SK-N-SH treated with all-trans-retinoic acid at 6 μM for 48 hours (cell line): ENCODE measurements at regions not wholly inside any gene's neighbourhood (a gene's known extent, or its start where the extent isn't known, plus 50 kb on each side); places are given as distances from the start of the nearest gene placed in this dataset.

Source experiments
- ATAC-seq: fragments of 200-7000 bp; cut with Tn5 transposase; 3 replicates; pipeline ENCODE4 v1.9.1; 2020; ENCODE audit warnings: mild to moderate bottlenecking, moderate library complexity
- ARNTL ChIP-seq: fragments of 450-650 bp; formaldehyde crosslinking; IDR thresholded peaks from 2 replicates; pipeline ENCODE4 v1.5.0; 2020; ENCODE audit warnings: low read depth, mild to moderate bottlenecking, moderate library complexity, borderline replicate concordance
- BACH2 ChIP-seq: fragments of 250-450 bp; sonication (Bioruptor Pico); IDR thresholded peaks from 2 replicates; pipeline ENCODE4 v1.9.0; 2021; ENCODE audit warnings: mild to moderate bottlenecking, borderline replicate concordance
- ESRRG ChIP-seq: fragments of 250-450 bp; sonication (Bioruptor Pico); IDR thresholded peaks from 2 replicates; pipeline ENCODE4 v1.6.1; 2021; ENCODE audit warnings: mild to moderate bottlenecking
- GLIS3 ChIP-seq: fragments of 250-450 bp; sonication (Bioruptor Pico); IDR thresholded peaks from 2 replicates; pipeline ENCODE4 v1.5.0; 2020; ENCODE audit warnings: mild to moderate bottlenecking, moderate library complexity
- ISL1 ChIP-seq: fragments of 250-450 bp; sonication (Bioruptor Pico); IDR thresholded peaks from 2 replicates; pipeline ENCODE4 v2.1.2; 2022; ENCODE audit warnings: mild to moderate bottlenecking, moderate library complexity
- OSR1 ChIP-seq: fragments of 250-450 bp; sonication (Bioruptor Pico); IDR thresholded peaks from 2 replicates; pipeline ENCODE4 v1.8.0; 2022; ENCODE audit warnings: moderate library complexity, mild to moderate bottlenecking, inconsistent platforms
- POU6F1 ChIP-seq: fragments of 250-450 bp; sonication (Bioruptor Pico); IDR thresholded peaks from 2 replicates; pipeline ENCODE4 v1.8.0; 2021; ENCODE audit warnings: low read depth, mild to moderate bottlenecking, moderate library complexity, borderline replicate concordance
- PPARA ChIP-seq: fragments of 250-450 bp; sonication (Bioruptor Pico); IDR thresholded peaks from 2 replicates; pipeline ENCODE4 v1.5.0; 2020; ENCODE audit warnings: mild to moderate bottlenecking, borderline replicate concordance
- RARB ChIP-seq: fragments of 250-450 bp; sonication (Bioruptor Pico); IDR thresholded peaks from 2 replicates; pipeline ENCODE4 v1.8.0; 2021; ENCODE audit warnings: mild to moderate bottlenecking, moderate library complexity
- TCF4 ChIP-seq: fragments of 250-450 bp; sonication (Bioruptor Pico); IDR thresholded peaks from 2 replicates; pipeline ENCODE4 v1.8.0; 2021; ENCODE audit warnings: mild to moderate bottlenecking, moderate library complexity, borderline replicate concordance
- TOX ChIP-seq: fragments of 250-450 bp; sonication (Bioruptor Pico); IDR thresholded peaks from 2 replicates; pipeline ENCODE4 v1.8.0; 2021; ENCODE audit warnings: mild to moderate bottlenecking, moderate library complexity, borderline replicate concordance
- TSHZ2 ChIP-seq: fragments of 250-450 bp; sonication (Bioruptor Pico); IDR thresholded peaks from 2 replicates; pipeline ENCODE4 v1.5.0; 2020; ENCODE audit warnings: mild to moderate bottlenecking, moderate library complexity
- ZC3H10 ChIP-seq: fragments of 250-450 bp; sonication (Bioruptor Pico); IDR thresholded peaks from 2 replicates; pipeline ENCODE4 v1.5.1; 2021; ENCODE audit warnings: mild to moderate bottlenecking, moderate library complexity
- ZFP3 ChIP-seq: fragments of 250-450 bp; sonication (Bioruptor Pico); IDR thresholded peaks from 2 replicates; pipeline ENCODE4 v1.5.0; 2020; ENCODE audit warnings: mild to moderate bottlenecking, moderate library complexity
- ZFP30 ChIP-seq: fragments of 450-650 bp; formaldehyde crosslinking; IDR thresholded peaks from 2 replicates; pipeline ENCODE4 v1.5.0; 2022; ENCODE audit warnings: mild to moderate bottlenecking, moderate library complexity
- ZNF565 ChIP-seq: fragments of 450-650 bp; formaldehyde crosslinking; conservative IDR thresholded peaks from 2 replicates; pipeline ENCODE4 v1.5.0; 2020; ENCODE audit warnings: low read depth, mild to moderate bottlenecking, moderate library complexity
- ZNF70 ChIP-seq: fragments of 450-650 bp; formaldehyde crosslinking; IDR thresholded peaks from 2 replicates; pipeline ENCODE4 v1.5.0; 2020; ENCODE audit warnings: mild to moderate bottlenecking, moderate library complexity
- ZNF8 ChIP-seq: fragments of 450-650 bp; formaldehyde crosslinking; IDR thresholded peaks from 2 replicates; pipeline ENCODE4 v1.5.0; 2020; ENCODE audit warnings: mild to moderate bottlenecking, moderate library complexity
- TF ChIP-seq, protein P1 (sequence below): fragments of 250-450 bp; sonication (Bioruptor Pico); IDR thresholded peaks from 2 replicates; pipeline ENCODE4 v1.5.1; 2021; ENCODE audit warnings: mild to moderate bottlenecking, moderate library complexity
- TF ChIP-seq, protein P2 (sequence below): fragments of 250-450 bp; sonication (Bioruptor Pico); IDR thresholded peaks from 2 replicates; pipeline ENCODE4 v1.8.0; 2020; ENCODE audit warnings: mild to moderate bottlenecking, moderate library complexity, borderline replicate concordance
- TF ChIP-seq, protein P3 (sequence below): fragments of 250-450 bp; sonication (Bioruptor Pico); IDR thresholded peaks from 2 replicates; pipeline ENCODE4 v1.5.1; 2020; ENCODE audit warnings: low read depth, mild to moderate bottlenecking, moderate library complexity

DNA sequence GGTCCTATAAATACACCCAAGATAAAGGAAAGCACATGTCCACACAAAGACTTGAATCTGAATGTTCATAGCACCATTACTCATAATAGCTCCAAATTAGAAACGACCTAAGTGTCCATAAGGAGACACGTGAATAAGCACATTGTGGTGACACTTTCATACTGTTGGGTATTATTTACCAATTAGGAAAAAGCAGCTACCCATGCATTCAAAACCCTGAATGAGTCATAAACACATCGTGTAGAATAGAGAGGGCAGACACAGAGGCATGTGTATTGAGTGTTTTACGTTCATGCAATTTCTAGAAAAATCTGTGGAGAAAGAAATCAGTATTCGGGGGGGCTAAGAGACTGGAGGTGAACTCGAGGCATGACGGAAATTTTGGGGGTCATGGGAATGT is 396.7 kb downstream of the THBS2 start:
- no peak for ATAC-seq
- TF ChIP-seq ISL1 (no peak), GLIS3 (CRISPR knock-in tag) (no peak), ZFP3 (CRISPR knock-in tag) (no peak), ZNF70 (CRISPR knock-in tag) (no peak), ZNF8 (no peak), ZNF565 (CRISPR knock-in tag) (no peak), TSHZ2 (CRISPR knock-in tag) (no peak), BACH2 (no peak), ZC3H10 (CRISPR knock-in tag) (no peak), ARNTL (CRISPR knock-in tag) (no peak)

DNA sequence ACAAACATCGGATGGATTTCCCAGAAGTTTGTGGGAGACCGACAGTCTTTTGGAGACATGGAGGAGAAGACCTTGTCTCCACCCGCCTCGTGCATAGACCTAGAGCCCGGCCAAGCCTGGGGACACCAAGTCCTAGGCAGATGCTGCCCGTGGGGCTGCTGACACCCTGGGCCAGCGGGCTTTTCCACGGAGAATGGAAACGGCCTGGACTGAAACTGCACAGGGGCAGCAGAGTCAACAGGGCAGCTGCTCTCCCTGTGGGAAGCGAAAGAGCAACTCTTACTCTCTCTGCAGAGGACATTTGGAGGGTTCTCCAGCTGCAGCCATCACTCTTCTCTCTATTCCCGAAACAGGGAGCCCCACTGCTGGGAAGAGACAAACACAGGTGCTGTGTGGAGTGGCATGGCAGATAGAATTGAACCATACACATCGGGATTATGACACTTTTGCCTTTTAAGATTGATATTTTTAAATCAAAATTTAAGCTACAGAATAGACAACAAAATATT is 401.2 kb downstream of the THBS2 start:
- no peak for TF ChIP-seq OSR1
- TF ChIP-seq TSHZ2 (CRISPR knock-in tag), result no peak
- TF ChIP-seq TOX (CRISPR knock-in tag), result no peak
- no peak for TF ChIP-seq ZFP30
- TF ChIP-seq ZFP3 (CRISPR knock-in tag), result no peak
- TF ChIP-seq ESRRG, result no peak
- no peak for TF ChIP-seq GLIS3 (CRISPR knock-in tag)
- TF ChIP-seq, protein P1, sequence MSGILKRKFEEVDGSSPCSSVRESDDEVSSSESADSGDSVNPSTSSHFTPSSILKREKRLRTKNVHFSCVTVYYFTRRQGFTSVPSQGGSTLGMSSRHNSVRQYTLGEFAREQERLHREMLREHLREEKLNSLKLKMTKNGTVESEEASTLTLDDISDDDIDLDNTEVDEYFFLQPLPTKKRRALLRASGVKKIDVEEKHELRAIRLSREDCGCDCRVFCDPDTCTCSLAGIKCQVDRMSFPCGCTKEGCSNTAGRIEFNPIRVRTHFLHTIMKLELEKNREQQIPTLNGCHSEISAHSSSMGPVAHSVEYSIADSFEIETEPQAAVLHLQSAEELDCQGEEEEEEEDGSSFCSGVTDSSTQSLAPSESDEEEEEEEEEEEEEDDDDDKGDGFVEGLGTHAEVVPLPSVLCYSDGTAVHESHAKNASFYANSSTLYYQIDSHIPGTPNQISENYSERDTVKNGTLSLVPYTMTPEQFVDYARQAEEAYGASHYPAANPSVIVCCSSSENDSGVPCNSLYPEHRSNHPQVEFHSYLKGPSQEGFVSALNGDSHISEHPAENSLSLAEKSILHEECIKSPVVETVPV (CRISPR knock-in tag), result no peak
- TF ChIP-seq POU6F1, result no peak
- no peak for TF ChIP-seq PPARA
- TF ChIP-seq ZC3H10 (CRISPR knock-in tag), result no peak
- no peak for TF ChIP-seq TCF4 (CRISPR knock-in tag)
- ATAC-seq, result peak; percentile 38

DNA sequence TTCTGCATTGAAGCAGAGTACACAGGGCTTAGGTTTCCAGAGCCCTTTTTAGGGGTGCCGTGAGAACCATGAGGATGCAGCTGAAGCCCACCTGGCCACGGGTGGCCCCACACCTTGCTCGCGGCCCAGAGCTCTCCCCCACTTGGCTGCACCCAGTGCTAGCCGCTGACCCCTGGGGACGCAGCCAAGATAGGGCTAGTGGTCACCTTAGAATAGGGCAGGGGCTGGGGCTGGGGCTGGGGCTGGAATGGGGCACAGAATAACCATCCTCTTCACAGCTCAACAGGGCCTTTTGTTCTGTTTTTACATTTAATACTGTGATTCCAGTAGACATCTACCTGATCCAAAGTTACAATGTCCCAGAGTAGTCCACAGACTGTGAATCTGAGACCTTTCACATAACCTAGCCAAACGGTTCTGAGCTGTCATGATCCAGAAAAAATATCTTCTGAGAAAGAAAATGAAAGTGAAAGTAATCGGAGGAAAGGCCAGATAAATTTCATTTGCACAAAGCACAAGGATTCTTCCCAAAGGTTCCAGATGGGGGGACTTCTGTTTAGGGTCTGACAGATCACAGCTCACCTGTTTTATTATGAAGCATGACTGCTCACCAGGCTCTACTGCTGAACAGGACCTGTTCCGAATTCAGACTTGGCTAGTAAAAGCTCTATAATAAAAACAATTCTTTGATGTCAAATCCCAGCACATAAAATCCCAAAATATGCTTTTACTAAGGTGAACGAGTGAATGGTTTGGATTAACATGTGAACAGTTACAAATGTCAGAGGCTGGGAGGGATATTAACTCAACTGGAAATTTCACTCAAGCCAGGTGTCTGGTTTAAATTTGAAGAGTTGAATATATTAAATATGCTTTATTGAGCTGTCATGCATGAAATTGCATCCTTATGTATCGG is 401.9 kb downstream of the THBS2 start:
- peak; percentile 30; the same call in 2 of the 3 replicates for ATAC-seq
- no peak for TF ChIP-seq ESRRG
- TF ChIP-seq, protein P2, sequence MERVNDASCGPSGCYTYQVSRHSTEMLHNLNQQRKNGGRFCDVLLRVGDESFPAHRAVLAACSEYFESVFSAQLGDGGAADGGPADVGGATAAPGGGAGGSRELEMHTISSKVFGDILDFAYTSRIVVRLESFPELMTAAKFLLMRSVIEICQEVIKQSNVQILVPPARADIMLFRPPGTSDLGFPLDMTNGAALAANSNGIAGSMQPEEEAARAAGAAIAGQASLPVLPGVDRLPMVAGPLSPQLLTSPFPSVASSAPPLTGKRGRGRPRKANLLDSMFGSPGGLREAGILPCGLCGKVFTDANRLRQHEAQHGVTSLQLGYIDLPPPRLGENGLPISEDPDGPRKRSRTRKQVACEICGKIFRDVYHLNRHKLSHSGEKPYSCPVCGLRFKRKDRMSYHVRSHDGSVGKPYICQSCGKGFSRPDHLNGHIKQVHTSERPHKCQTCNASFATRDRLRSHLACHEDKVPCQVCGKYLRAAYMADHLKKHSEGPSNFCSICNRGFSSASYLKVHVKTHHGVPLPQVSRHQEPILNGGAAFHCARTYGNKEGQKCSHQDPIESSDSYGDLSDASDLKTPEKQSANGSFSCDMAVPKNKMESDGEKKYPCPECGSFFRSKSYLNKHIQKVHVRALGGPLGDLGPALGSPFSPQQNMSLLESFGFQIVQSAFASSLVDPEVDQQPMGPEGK (CRISPR knock-in tag), result no peak
- no peak for TF ChIP-seq RARB (CRISPR knock-in tag)
- TF ChIP-seq ZFP3 (CRISPR knock-in tag), result no peak
- TF ChIP-seq GLIS3 (CRISPR knock-in tag), result no peak
- TF ChIP-seq OSR1, result no peak
- TF ChIP-seq, protein P3, sequence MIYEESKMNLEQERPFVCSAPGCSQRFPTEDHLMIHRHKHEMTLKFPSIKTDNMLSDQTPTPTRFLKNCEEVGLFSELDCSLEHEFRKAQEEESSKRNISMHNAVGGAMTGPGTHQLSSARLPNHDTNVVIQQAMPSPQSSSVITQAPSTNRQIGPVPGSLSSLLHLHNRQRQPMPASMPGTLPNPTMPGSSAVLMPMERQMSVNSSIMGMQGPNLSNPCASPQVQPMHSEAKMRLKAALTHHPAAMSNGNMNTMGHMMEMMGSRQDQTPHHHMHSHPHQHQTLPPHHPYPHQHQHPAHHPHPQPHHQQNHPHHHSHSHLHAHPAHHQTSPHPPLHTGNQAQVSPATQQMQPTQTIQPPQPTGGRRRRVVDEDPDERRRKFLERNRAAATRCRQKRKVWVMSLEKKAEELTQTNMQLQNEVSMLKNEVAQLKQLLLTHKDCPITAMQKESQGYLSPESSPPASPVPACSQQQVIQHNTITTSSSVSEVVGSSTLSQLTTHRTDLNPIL (CRISPR knock-in tag), result no peak
- TF ChIP-seq ZFP30, result no peak
- TF ChIP-seq TOX (CRISPR knock-in tag), result no peak
- TF ChIP-seq ZC3H10 (CRISPR knock-in tag), result no peak
- no peak for TF ChIP-seq ISL1
- TF ChIP-seq, protein P1 (CRISPR knock-in tag), result no peak
- no peak for TF ChIP-seq TCF4 (CRISPR knock-in tag)
- no peak for TF ChIP-seq PPARA
- TF ChIP-seq BACH2, result no peak
- no peak for TF ChIP-seq ZNF8
